Duodenal mucosa (tissue), 2 donors: ENCODE measurements at regions not wholly inside any gene's neighbourhood (a gene's known extent, or its start where the extent isn't known, plus 50 kb on each side); places are given as distances from the start of the nearest gene placed in this dataset.

Experiments used
- H3K27ac ChIP-seq: one replicate; pipeline ENCODE4 v1.7.0; 2013; ENCODE audit warnings: low read depth, low read length
- H3K27me3 ChIP-seq, 2 donors: one replicate each; pipeline ENCODE4 v1.7.0; 2013; ENCODE audit warnings: low read length in 2 of 2, control low read depth in 1 of 2; ENCODE audit not compliant: insufficient read depth in 2 of 2, control insufficient read depth in 1 of 2
- H3K36me3 ChIP-seq, 2 donors: one replicate each; pipeline ENCODE4 v1.7.0; 2013; ENCODE audit warnings: low read length in 2 of 2, control low read depth in 1 of 2; ENCODE audit not compliant: insufficient read depth in 2 of 2, control insufficient read depth in 1 of 2
- H3K4me1 ChIP-seq, 2 donors: one replicate each; pipeline ENCODE4 v1.7.0; 2013; ENCODE audit warnings: low read length in 2 of 2, control low read depth in 1 of 2; ENCODE audit not compliant: insufficient read depth in 2 of 2, control insufficient read depth in 1 of 2
- H3K4me3 ChIP-seq, 2 donors: one replicate each; pipeline ENCODE4 v1.7.0; 2013; ENCODE audit warnings: low read length in 2 of 2, low read depth in 1 of 2
- H3K9ac ChIP-seq, 2 donors: one replicate each; pipeline ENCODE4 v1.7.0; 2013; ENCODE audit warnings: low read length in 2 of 2, low read depth in 1 of 2
- H3K9me3 ChIP-seq, 2 donors: one replicate each; pipeline ENCODE4 v1.7.0; 2013; ENCODE audit warnings: low read length in 2 of 2, control low read depth in 1 of 2; ENCODE audit not compliant: control insufficient read depth in 1 of 2

DNA sequence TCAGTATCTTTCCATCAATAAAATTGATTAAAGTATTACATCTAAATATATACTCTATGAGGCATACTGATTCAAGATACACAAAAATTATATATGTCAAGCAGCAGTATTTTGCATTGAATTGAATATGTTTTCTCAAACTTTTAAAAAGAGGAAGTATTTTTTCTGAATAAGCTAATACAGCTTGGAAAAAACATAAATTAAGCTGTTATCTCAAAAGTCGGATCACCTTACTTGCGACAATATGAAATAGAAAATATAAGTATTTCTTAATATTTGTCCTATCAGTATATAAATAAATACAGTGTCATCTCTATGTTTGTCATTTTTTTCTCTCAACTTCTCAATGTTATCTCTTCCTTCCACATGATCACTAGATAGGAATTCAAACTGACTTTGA is 139.3 kb downstream of the MBL2 start:
- H3K4me3 ChIP-seq = no peak overlapping the region
- H3K36me3 ChIP-seq = no peaks in the 10 kb centered on the region
- no peak overlapping the region for H3K9ac ChIP-seq
- no peaks in the 10 kb centered on the region for H3K27me3 ChIP-seq
- no peaks in the 10 kb centered on the region for H3K9me3 ChIP-seq
- H3K27ac ChIP-seq = no peak overlapping the region
- no peaks in the 10 kb centered on the region for H3K4me1 ChIP-seq

DNA sequence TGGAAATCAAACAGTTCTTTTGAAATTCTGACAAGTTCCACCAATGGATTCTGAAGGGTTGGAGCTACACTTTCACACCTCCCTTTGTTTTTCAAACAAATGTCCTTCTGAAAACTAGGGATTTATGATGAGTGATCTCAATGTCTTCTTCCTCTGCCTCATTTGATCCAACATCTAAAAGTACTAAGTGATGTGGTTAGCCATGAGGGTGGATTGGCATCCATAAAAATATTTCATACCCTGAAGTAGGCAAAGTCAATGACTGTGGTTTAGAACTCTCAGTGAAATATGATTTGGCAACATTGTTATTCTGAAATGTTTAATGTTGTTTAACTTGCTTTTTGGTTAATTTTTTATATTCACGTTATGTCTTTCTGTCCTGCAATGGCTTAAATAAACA is 136.9 kb downstream of the MBL2 start:
- Histone ChIP-seq H3K27me3 (no peaks in the 10 kb centered on the region), H3K4me1 (no peaks in the 10 kb centered on the region), H3K9ac (no peak overlapping the region), H3K36me3 (no peaks in the 10 kb centered on the region), H3K9me3 (no peaks in the 10 kb centered on the region), H3K4me3 (no peak overlapping the region), H3K27ac (no peak overlapping the region)

DNA sequence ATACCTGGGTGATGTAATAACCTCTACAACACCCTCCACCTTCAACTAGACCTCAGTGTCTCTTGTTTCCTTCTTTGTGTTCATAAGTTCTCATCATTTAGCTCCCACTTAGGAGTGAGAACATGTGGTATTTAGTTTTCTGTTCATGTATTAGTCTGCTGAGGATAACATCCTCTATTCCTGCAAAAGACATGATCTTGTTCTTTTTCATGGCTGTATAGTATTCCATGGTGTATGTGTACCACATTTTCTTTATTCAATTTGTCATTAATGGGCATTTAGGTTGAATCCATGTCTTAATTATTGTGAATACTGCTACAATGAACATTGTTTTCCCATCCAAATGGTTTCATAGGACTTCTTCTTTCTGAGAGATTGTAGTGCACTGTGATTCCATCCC is 135.7 kb downstream of the MBL2 start:
- no peak overlapping the region for H3K4me3 ChIP-seq
- H3K9ac ChIP-seq = no peak overlapping the region
- no peaks in the 10 kb centered on the region for H3K27me3 ChIP-seq
- no peaks in the 10 kb centered on the region for H3K4me1 ChIP-seq
- no peaks in the 10 kb centered on the region for H3K9me3 ChIP-seq
- no peaks in the 10 kb centered on the region for H3K36me3 ChIP-seq
- no peak overlapping the region for H3K27ac ChIP-seq

DNA sequence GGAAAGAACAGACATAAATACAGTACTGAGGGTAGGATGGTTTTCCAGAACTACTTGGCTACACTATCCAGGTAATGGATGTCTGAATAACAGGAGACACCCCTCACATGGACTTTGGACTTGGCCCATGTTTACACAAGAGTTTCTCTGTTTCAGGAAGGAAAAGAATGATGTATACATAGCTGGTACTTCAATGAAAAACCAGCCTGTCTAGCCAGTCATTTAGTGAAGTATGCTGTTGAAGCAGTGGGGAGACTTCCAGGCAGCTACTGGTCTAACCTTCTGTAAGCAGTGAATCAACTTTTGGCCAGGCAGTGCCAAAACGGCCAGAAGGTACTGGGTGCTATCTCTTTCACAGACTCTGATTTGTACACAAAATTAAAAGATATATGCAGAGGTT is 135.0 kb downstream of the MBL2 start:
- Histone ChIP-seq H3K4me3 (no peak overlapping the region), H3K27me3 (no peaks in the 10 kb centered on the region), H3K36me3 (no peaks in the 10 kb centered on the region), H3K9me3 (no peaks in the 10 kb centered on the region), H3K4me1 (no peaks in the 10 kb centered on the region), H3K9ac (no peak overlapping the region), H3K27ac (no peak overlapping the region)

DNA sequence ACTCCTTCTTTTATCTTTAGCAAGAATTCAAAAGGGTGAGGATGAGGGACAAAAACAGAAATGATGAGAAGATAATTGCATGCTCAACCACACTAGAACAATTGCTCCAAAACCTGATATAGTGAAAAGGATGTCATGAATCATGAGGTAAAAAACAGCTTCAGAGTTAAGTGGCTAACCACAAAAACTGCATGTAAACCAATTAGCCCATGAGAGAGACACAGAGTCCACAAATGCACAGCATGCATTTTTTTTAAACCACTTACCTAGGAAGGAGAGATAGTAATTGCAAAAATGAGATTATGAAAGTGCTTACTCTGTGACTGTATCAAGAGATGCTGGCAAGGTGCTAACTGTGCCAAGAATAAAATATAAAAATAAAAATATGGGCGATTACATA is 132.9 kb downstream of the MBL2 start:
- no peak overlapping the region for H3K27ac ChIP-seq
- H3K9ac ChIP-seq = no peak overlapping the region
- no peaks in the 10 kb centered on the region for H3K36me3 ChIP-seq
- no peaks in the 10 kb centered on the region for H3K27me3 ChIP-seq
- H3K4me1 ChIP-seq = no peaks in the 10 kb centered on the region
- H3K9me3 ChIP-seq = no peaks in the 10 kb centered on the region
- no peak overlapping the region for H3K4me3 ChIP-seq

DNA sequence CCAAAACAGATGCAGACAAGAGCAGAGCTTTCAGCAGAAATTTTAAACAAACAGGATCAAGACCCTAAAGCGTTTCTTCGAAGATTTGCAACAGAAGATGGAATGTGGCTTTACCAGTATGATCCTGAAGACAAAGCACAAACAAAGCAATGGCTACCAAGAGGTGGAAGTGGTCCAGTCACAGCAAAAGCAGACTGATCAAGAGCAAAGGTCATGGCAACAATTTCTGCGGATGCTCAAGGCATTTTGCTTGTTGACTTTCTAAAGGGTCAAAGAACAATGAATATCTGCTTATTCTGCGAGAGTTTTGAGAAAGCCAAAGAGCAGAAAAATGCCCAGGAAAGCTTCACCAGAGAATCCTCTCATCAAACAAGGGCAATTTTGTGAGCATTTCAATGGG is 130.4 kb downstream of the MBL2 start:
- no peaks in the 10 kb centered on the region for H3K9me3 ChIP-seq
- no peak overlapping the region for H3K9ac ChIP-seq
- H3K4me3 ChIP-seq = no peak overlapping the region
- no peaks in the 10 kb centered on the region for H3K4me1 ChIP-seq
- H3K27ac ChIP-seq = no peak overlapping the region
- H3K36me3 ChIP-seq = no peaks in the 10 kb centered on the region
- H3K27me3 ChIP-seq = no peaks in the 10 kb centered on the region

DNA sequence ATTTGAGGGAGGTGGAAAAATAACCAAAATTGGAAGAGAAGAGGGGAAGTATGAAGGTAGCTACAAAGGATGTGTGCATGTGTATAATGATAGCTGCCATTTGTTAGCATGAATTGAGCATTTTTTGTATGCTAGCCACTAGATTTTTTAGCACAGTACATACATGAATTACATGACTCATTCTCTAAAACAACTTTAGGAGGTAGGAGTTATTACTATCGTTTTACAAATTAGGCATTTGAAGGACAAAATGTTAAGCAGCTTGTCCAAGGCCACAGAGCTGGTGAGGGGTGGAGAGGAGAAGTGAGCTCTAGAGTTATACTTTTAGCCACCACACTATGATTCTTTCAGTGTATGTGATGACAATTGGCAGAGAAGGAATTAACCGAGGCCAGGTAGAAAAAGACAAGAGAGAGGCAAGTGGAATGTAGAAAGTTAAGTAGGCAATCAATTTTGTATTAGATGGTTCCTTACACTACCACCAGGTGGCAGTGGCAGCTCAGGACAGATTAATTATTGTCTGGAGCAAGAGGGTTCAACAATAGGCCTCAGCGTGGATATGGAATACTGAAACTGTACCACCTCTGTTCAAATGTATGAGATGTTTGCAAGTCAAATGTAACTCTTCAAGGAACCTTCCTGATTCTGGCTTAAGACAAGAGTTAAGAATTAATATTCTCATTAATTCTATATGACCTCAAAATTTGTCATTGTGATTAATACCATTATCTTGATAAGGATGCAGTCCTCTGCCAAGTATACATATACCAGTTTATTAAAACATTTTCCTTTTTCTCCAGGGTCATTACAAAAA is 128.0 kb downstream of the MBL2 start:
- H3K4me3 ChIP-seq = no peak overlapping the region

DNA sequence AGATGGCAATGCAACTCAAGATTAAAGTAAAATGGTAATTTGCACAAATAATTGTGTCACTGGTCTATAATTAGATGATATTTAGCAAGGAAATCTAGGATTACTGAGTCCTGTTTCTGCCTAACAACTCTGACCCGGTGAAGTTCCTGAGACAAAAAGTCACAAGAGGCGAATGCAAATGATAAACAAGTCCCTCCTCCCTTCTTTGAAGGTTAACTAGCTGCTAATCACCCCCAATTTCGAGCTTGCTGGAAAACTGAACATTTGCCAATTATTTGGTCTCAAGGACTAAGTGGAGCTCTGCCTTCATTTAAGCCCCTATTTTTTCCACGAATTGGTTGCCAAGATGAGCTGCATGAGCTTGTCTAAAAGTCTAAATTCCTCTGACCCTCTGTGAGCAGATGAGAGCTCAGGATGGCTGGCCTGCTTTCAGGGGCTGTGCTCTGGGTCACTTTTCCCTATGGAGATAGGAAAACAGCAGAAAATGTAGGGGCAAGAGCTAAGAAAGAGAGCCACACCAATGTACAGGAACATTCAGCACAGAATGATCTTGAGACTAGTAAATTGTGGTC is 127.3 kb downstream of the MBL2 start:
- Histone ChIP-seq H3K27ac (no peak overlapping the region), H3K36me3 (no peaks in the 10 kb centered on the region), H3K27me3 (no peaks in the 10 kb centered on the region), H3K4me3 (no peak overlapping the region), H3K4me1 (no peaks in the 10 kb centered on the region), H3K9me3 (no peaks in the 10 kb centered on the region), H3K9ac (no peak overlapping the region)

More for the DNA sequence above, 128.0 kb downstream of the MBL2 start:
- no peaks in the 10 kb centered on the region for H3K9me3 ChIP-seq
- no peaks in the 10 kb centered on the region for H3K4me1 ChIP-seq
- no peak overlapping the region for H3K27ac ChIP-seq
- H3K9ac ChIP-seq = no peak overlapping the region
- H3K27me3 ChIP-seq = no peaks in the 10 kb centered on the region
- H3K36me3 ChIP-seq = no peaks in the 10 kb centered on the region

DNA sequence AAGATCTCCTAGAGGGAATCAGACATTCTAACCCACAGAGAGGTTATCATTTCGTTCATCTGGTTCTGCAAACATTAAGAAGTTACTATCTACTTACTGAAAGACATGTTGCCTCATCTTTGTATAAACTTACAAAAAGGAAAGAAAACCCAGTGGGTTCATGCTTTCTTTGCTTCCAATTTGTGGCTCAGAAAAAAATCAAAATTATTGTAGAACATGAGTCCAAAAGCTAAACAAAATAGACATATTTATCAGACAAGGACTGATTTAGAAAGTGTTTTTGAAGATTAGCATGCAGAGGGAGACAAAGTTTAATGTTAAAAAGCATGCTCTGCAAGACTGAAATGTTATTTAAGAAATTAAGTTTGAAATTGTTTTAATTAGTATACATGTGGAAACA is 123.1 kb downstream of the MBL2 start:
- no peak overlapping the region for H3K27ac ChIP-seq
- H3K36me3 ChIP-seq = no peaks in the 10 kb centered on the region
- no peaks in the 10 kb centered on the region for H3K27me3 ChIP-seq
- H3K4me1 ChIP-seq = peaks cover 0 to 7% of the 10 kb centered on the region in 2 donors
- no peak overlapping the region for H3K9ac ChIP-seq
- H3K9me3 ChIP-seq = no peaks in the 10 kb centered on the region
- no peak overlapping the region for H3K4me3 ChIP-seq

DNA sequence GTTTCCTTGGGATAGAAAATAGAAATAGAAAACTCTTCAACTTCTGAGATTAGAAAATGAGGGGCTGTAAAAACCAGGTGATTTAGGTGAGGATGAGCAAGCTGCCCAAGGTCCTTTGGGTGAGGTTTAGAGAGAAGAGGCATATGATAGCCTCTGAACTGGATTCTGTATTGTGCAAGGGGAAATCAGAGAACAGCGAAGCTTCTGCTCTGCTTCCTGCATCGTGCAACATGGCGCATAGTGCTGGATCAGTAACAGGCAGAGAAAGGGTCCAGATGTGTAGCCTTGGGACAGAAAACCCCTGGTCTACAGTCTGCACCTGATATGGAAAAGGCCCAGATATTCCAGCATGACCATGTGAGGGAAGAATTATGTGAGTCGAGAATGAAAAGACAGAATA is 121.7 kb downstream of the MBL2 start:
- Histone ChIP-seq H3K27me3 (no peaks in the 10 kb centered on the region), H3K9me3 (no peaks in the 10 kb centered on the region), H3K4me3 (no peak overlapping the region), H3K36me3 (no peaks in the 10 kb centered on the region), H3K27ac (no peak overlapping the region), H3K4me1 (peaks cover 0 to 7% of the 10 kb centered on the region in 2 donors), H3K9ac (no peak overlapping the region)
